ENCODE measurements at regions not wholly inside any gene's neighbourhood (a gene's known extent, or its start where the extent isn't known, plus 50 kb on each side); places are given as distances from the start of the nearest gene placed in this dataset.
A peak's percentile ranks its signal among the peaks of the same experiment; 100 is the strongest.
"Not testable (repeated sequence)": the region's sequence is repeated elsewhere in the genome, so short reads cannot be mapped to it uniquely, and the experiment has no call there.

DNA sequence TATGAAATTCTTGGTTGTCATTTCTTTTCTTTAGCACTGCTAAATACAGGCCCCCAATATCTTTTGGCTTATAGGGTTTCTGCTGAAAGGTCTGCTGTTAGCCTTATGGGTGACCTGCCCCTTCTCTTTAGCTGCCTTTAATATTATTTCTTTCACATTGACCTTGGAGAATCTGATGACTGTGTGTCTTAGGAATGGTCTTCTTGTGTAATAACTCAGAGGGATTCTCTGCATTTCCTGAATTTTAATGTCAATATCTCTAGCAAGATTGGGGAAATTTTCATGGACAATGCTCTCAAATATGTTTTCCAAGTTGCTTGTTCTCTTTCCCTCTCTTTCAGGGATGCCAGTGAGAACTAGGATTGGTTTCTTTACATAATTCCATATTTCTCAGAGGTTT is 292.4 kb downstream of the SLC7A11 start:
- no peak for DNase-seq

GRCh38 chr4:137946453-137947174 is 295.5 kb downstream of the SLC7A11 start:
- DNase-seq, result no peak

GRCh38 chr4:137942815-137943214 is 299.3 kb downstream of the SLC7A11 start:
- DNase-seq, result not testable (repeated sequence)

DNA sequence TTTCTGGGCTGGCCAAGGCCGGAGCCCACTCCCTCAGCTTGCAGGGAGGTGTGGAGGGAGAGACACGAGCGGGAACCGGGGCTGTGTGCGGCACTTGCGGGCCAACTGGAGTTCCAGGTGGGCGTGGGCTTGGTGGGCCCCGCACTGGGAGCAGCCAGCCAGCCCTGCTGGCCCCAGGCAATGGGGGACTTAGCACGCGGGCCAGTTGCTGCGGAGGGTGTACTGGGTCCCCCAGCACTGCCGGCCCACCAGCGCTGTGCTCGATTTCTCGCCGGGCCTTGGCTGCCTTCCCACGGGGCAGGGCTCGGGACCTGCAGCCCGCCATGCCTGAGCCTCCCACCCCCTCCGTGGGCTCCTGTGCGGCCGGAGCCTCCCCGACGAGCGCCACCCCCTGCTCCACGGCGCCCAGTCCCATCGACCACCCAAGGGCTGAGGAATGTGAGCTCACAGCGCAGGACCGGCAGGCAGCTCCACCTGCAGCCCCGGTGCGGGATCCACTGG is 300.1 kb downstream of the SLC7A11 start:
- DNase-seq, result not testable (repeated sequence)

DNA sequence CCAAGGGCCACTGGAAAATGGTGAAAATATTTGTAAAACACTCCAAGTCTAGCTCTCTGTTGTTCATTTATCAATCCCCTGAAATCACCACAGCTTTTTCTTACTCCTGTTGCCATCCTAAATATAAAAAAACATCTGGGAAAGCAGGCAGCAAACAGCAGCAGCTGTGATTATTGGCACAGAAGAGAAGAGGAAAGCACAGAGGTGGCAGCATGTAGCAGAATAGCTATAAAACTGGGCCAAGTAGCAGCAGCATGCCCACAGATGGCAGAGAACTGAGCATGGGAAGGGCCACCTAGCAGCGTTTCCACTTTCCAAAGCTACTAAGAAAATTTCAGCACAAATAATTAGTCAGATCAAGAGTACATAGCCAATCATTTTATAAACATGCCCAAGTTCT is 307.2 kb downstream of the SLC7A11 start:
- no peak for DNase-seq

- no peak for DNase-seq
Observed at GRCh38 chr4:137934046-137934445, 308.1 kb downstream of the SLC7A11 start.

- no peak for DNase-seq
Observed at GRCh38 chr4:137927972-137928371, 314.2 kb downstream of the SLC7A11 start.

GRCh38 chr4:137923494-137923893 is 318.7 kb downstream of the SLC7A11 start:
- no peak for DNase-seq

DNA sequence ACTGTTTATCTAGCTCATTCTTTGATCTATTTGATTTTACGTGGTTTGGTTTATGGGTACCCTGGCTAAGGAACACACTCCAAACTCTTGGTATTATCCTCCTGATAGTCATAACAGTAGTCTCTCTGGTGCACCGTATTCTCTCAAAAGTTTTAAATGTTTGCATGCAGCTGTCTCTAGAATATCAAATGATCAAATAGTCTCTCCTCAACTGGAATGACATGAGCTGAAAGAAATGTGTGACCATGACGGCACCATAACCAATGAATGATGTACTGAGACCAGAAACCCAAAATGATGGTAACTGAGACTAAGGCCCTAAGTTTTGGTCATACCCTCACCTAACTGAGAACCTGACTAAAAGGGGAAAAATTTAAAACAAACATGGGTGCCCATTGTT is 319.4 kb downstream of the SLC7A11 start:
- no peak for DNase-seq

DNA sequence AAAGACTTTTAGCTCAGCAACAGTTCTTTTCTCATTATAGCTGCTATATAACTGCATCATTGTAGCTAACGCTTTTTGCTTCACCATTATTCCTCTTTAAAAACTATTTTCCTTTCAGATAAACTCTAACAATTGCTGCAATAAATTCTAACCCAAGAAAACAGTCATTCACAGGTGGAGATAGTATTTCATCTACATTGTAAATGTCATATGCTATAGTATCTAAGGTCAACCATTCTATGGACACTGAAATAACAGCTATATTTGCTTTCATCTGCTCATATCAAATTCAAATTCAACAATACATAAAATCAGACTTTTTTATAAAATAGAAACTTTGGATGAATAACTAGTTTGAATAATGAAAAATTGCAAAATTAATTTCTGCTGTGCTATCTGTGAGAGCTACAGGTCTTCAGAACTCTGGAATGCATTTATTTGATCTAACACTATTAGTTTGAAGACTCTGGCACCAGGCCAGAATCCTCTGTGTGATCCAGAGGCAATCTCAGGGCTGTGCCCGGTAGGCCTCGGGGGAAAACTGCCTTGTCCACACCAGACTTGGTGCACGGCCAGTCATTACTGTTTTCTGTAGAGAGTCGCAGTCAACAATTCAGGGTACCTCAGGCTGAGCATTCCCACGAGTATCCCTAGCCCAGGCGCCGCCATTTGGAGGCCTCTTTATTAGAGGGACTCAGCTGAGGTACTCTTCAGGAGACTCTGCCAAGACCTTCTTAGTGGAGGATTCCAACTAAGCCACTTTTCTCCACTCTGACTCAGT is 332.4 kb downstream of the SLC7A11 start:
- peak; percentile 14 for DNase-seq

DNA sequence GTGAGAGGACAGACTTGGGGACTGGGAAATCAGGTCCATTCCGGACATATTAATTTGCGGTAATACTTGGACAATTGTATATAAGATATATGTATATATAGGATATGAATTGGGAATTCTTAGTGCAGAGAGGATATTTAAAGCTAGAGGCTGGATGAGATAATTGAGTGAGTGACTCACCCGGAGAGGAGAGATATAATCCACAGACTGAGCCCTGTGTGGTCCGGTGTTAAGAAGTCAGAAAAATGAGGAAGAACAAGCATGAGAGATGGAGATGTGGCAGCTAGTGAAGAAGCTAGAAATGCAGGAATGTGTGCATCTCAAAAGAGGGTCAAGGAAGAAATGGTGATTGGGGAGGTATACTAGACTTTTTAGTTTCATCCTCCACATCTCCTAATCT is 336.2 kb downstream of the SLC7A11 start:
- no peak for DNase-seq

GRCh38 chr4:137901114-137901513 is 341.0 kb downstream of the SLC7A11 start:
- no peak for DNase-seq

DNA sequence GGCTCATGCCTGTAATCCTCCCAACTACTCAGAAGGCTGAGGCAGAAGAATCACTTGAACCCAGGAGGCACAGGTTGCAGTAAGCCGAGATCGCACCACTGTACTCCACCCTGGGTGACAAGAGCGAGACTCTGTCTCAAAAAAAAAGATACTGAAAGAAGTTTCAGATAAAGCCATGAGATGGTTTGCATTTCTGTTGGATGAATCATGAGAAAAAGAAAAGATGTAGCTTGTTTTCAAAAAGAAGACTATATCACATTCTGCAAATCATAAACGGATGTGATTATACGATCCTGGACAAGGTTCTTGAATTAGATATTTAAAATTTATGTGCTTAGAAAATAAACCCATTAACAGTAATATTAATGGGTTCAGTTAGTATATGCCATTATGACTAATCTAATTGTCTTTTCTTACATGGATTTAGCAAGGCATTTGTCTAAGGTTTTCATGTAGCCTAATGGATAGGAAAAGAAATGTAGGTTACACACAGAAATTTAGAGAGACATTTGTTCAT is 345.9 kb downstream of the SLC7A11 start:
- DNase-seq, result no peak

GRCh38 chr4:137895515-137895914 is 346.6 kb downstream of the SLC7A11 start:
- DNase-seq, result not testable (repeated sequence)

DNA sequence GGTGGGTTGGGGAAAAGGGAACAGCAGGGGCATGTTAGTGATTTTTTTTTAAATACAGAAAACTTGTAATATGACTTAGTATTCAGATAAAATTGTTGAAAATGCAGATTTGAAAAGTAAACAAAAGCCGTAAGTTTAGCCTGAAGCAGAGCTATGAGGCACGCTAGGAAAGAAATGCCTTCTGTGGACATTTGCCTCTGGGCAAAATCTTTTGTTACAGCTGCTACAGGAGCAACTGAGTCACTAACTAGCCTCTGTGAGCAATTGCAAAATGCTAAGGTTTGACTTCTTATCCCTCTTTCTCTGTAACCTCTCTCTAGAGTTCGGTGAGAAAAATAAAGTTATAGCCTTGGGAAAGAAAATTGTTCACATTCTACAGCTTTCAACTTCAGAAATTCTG is 350.0 kb downstream of the SLC7A11 start:
- no peak for DNase-seq

- no peak for DNase-seq
Observed at GRCh38 chr4:137890812-137891211, 351.3 kb downstream of the SLC7A11 start.

- no peak for DNase-seq
Observed at GRCh38 chr4:137881641-137882040, 349.3 kb upstream of the PCDH18 start.

GRCh38 chr4:137868067-137868466 is 335.8 kb upstream of the PCDH18 start:
- not testable (repeated sequence) for DNase-seq

- no peak for DNase-seq
Observed at GRCh38 chr4:137866671-137867070, 334.4 kb upstream of the PCDH18 start.

DNA sequence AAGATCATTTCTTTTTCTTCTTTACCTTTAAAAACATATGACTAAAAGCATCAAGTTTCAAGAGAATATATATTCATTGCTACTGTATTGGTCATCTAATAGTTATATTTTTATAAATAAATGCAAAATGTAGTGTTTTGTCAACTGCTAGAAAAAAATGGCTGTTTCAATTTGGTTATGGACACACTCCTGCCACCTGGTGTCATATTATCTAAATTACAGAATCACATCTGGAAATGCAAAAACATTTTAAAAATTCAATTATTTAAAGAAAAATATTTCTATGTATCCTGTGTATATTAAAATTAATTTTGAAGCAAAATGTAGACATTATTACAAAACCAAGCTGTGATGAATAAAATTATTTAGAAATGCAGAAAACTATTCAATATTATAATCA is 329.4 kb upstream of the PCDH18 start:
- DNase-seq, result no peak

DNA sequence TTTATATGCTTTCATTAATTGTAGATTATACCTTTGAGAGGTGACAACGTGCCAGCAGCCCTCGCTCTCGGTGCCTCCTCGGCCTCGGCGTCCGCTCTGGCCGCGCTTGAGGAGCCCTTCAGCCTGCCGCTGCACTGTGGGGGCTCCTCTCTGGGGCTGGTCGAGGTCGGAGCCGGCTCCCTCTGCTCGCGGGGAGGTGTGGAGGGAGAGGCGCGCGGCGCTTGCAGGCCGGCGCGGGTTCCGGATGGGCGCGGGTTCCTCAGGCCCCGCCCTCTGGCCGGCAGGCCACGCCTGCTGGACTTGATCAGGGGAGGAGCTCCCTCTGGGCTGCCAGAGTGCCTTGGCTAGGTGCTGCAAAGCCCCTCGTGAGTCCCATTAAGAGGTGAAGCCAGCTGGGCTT is 321.1 kb upstream of the PCDH18 start:
- no peak for DNase-seq

DNA sequence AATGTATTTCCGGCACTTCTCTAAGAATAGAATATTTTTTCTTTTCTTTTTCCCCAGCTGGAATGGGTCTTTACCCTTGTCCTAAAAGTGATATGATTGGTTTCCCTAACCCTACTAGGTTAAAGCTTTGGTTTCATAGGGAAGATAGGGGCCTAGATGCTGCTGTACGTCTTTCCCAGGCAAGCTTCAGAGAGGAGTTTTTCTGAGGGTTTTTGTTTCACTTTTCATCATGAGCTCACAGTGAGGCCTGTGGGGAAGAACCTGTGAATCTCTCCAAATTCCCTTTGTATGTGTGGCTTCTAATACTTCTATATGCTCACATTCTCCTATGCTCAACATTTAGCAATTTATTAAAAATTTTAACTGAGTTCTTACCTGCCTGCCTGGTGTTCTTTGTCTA is 320.0 kb upstream of the PCDH18 start:
- no peak for DNase-seq

GRCh38 chr4:137851435-137851834 is 319.1 kb upstream of the PCDH18 start:
- no peak for DNase-seq

- not testable (repeated sequence) for DNase-seq
Observed at GRCh38 chr4:137827945-137828344, 295.7 kb upstream of the PCDH18 start.
